Mammary epithelial cell (primary cell): ENCODE measurements at regions not wholly inside any gene's neighbourhood (a gene's known extent, or its start where the extent isn't known, plus 50 kb on each side); places are given as distances from the start of the nearest gene placed in this dataset.

Experiments used
- CTCF ChIP-seq, 2 donors: IDR thresholded peaks in 1 of 2; conservative IDR thresholded peaks in 1 of 2; 2 replicates each; pipeline ENCODE4 v1.5.1; 2011 to 2012; ENCODE audit warnings: inconsistent platforms in 2 of 2, low read length in 2 of 2, mild to moderate bottlenecking in 2 of 2, control low read depth in 1 of 2, low read depth in 1 of 2; ENCODE audit not compliant: insufficient read depth in 1 of 2; ENCODE audit errors: extremely low read depth in 1 of 2
- EZH2 ChIP-seq: IDR thresholded peaks from 2 replicates; pipeline ENCODE4 v1.6.1; 2012; ENCODE audit warnings: low read length, inconsistent platforms, borderline replicate concordance

- TF ChIP-seq CTCF (conservative IDR thresholded peaks at IDR 0.05 in 1 of 2, IDR thresholded peaks at IDR 0.05 in 1 of 2; ENCODE audit: extremely low read depth in 1 of 2, insufficient read depth in 1 of 2, low read depth in 1 of 2, low read length in 2 of 2) = no peak
- no peak for TF ChIP-seq EZH2
Observed at GRCh38 chr10:100687143-100688003, 58.0 kb upstream of the PAX2 start.
